ENCODE measurements at regions not wholly inside any gene's neighbourhood (a gene's known extent, or its start where the extent isn't known, plus 50 kb on each side); places are given as distances from the start of the nearest gene placed in this dataset.

DNA sequence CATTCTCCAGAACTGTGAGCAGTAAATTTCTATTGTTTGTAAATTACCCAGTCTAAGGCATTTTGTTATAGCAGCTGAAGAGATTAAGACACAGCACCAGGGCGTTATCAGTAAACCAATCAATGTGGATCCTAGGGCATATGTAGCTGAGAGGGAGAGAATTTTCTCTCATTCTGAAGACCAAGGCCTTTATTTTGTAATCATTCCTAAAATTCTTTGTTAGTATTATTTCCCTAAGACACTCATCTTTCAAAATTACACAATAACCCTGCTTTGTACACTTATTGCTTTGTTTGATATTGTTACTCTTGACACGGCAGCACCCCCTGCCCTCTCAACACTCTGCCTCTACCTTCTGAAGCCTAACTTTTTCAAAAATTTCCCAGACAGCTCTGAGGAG lies 419.1 kb downstream of the SLC4A3 start:
- DNase-seq (ENCODE audit: low read depth, low spot score), result no peak

DNA sequence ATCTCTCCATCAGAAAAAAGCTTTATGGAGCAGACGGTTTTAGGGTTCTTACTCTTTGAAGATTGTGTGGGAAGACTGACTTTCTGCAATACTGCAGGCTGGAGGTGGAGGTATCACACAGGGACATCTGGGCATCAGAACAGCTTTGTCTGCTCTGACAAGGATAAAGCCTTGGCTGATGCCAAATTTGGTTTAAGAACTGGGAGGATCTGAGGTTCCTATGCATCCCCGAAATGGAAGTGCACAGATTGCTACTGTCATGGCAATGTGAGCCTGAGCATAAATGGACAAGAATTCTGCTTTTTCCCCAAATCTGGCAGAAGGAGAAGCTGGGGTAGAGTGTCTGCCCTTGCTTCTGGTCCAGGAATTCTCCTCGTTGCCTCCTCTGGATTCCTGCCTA lies 424.3 kb downstream of the SLC4A3 start:
- no peak for DNase-seq (ENCODE audit: low read depth, low spot score)

DNA sequence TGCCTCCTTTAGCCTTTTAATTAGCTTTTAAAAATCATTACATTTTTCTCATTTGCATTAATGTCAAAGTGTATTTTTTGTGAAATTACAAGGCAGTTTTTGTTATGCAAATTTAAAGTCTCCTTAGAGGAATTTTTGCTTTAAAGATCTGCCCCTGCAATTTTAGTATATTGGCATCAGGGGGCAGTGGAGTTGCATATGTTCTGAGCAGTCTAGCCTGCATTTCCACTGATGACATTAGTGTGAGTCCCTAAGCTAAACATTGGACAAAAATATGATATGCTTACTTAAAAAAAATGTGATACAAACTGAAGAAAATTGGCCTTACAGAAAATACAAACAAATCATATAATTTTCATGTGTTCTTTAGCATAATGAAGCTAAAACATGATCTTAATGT lies 426.5 kb downstream of the SLC4A3 start:
- DNase-seq (ENCODE audit: low read depth, low spot score), result no peak

DNA sequence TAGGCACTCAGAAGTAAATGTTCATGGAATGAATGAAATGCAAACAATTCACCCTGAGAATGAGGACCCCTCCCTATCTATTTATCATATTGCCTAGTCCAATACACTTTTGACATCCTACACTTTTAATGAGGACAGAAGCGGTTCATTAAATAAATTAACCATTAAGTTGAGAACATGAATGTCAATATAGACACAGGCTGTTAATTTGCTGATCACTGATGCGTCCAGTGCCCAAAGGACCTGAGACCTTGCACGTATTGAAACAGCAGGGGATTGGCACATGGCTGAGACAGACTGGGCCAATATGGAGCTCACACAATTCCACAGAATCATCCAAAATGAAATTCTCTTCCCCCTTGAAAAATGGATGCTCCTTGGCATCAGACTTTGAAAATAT lies 430.0 kb downstream of the SLC4A3 start:
- no peak for DNase-seq (ENCODE audit: low read depth, low spot score)

DNA sequence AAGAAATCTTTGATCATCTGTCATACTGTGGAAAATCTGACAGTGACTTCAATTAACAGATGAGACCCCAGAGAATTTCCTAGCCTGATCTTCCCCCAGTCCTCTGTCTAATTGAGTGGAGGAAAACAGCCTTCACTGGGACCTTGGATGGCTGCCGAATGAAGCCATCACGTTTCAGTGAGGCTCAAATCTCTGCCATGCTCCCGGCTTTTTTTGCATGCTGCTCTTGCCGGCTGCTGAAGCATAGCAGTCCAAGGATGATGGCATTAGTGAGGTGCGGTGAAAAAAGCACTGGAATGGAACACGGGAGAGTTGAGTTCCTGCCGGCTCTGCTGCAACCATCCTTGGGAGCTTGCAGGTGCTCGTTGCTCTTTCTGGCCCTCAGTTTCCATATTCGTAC lies 430.5 kb downstream of the SLC4A3 start:
- no peak for DNase-seq (ENCODE audit: low read depth, low spot score)

DNA sequence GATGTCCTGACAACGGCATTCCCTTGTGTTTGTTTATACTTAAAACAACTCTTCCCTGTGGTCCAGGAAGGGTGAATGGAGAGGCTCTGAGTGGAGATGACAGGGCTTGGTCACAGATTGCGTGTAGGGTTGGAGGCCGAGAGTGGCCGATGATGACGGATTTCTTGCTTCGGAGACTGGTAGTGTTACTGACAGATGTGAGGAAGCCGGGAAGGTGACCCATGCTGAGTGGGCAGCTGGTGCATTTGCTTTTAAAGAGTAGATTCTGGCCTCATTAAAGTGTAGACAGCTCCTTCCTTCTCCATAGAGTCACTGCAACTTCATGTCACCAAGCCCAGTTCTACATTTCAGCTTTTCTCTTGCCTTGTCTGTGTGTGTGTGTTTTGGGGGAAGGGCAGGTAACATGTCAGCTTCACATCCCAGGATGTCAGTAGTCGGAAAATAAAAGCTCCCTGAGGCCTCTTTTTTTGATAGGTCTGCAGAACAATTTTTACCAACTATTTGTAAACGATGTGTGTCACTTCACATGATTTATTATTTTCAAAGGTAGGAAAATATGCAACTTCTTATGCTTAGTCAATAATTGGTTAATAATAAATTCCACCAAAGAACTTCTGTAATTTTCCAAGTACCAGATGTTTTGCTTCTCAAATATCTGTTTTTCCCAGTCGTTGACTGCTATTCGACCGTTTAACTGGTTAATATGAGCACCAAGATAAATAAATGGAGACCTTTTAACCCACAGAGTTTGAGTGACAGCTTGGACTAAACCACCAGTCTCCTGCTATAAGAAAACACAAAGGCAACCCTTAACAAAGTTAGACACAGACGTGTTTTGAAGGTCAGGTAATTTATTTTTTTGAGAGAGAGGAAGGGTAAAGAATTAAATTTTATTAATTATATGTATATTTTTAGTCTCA lies 436.9 kb downstream of the SLC4A3 start:
- no peak for DNase-seq (ENCODE audit: low read depth, low spot score)

DNA sequence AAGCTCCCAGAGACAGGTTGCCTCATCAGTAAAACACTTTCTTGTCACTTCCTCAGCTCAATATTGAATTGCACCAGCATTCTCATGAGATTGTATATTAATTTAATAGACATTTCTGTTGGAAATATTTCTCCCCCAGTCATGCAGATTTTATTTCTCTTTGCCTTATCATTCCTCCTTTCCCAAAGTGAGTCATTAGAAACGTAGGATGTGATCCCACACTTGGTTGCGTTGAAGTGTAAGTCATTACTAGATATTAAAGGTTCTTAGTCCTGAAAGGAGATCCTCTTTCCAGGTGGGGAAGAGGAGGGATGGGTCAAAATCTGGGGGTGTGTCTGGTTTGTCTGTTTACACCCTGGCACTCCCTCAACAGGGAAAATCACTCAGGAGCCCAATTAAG lies 438.2 kb downstream of the SLC4A3 start:
- no peak for DNase-seq (ENCODE audit: low read depth, low spot score)

DNA sequence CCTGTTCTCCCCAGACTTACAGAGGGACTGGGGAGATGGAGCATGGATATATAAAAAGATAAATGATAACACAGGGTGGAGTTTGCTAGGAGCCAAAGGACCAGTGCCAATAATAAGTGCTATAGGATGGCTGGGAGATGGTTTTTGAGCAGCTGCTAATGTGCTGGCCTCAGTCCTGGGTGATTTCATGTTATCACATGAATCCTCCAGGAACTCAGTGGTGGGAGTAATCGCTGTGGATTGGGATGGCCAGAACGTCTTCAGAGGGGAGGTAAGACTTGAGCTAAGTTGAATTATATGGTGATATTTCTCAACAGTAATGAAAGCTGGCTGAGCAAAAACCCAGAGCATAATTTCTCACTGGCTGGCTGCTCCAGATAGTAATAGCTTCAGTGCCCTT lies 441.4 kb downstream of the SLC4A3 start:
- DNase-seq (ENCODE audit: low read depth, low spot score), result no peak

DNA sequence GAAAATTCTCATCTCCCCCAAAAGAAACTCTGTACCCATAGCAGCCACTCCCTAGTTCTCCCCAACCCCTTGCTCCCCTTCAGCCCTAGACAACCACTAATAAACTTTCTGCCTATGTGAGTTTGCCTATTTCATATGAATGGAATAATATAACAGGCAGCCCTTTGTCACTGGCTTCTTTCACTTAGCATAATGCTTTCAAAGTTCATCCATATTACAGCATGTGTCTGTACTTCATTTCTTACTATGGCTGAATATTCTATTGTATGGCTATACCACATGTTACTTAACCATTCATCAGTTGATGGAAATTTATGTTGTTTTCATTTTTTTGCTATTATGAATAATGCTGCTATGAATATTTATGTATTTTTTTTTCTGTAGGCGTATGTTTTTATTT lies 442.9 kb downstream of the SLC4A3 start:
- DNase-seq (ENCODE audit: low read depth, low spot score), result no peak

DNA sequence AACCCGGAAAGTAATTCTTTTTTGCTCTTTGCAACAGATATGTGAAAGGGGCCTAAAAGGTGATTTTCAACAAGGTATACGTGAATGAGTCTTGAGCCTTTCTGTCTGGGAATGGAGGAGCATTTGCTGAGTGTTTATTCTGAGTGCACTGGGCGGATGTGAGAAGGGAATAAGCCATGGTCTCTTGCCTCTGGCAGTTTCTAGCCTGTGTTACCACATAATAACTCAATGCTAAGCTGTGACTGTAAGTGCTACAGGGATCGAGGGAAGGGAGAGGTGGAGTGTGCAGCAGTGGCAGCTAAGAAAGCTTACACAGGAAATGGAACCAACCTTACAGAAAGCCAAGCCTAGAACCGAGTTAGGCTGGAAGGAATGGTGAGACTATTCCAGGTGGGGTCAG lies 444.3 kb downstream of the SLC4A3 start:
- DNase-seq (ENCODE audit: low read depth, low spot score), result no peak

DNA sequence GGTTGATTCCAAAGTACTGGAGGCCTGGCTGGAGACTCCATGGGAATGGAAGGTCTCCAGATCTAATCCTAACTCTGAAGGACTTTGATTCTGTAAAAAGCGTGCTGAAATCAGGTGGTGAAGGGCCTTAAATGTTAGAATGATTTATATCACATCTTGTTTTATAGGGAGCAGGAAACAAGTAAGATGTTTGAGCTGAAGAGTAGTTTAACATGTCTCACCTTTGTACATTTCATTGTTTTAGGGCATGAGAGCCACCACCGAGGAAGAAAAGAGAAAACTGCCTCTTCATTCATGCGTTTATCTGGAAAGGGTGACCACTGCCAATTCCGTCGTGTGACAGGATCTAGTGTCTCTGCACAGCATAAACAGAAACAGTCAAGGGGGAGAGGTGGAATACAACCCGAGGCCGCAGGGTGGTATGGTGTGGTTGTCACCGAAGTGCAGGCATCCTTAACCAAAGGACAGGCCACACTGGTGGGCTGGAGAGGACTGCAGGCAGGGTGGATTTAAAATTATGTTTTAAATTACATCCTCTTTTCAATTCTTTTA lies 445.3 kb downstream of the SLC4A3 start:
- no peak for DNase-seq (ENCODE audit: low read depth, low spot score)

DNA sequence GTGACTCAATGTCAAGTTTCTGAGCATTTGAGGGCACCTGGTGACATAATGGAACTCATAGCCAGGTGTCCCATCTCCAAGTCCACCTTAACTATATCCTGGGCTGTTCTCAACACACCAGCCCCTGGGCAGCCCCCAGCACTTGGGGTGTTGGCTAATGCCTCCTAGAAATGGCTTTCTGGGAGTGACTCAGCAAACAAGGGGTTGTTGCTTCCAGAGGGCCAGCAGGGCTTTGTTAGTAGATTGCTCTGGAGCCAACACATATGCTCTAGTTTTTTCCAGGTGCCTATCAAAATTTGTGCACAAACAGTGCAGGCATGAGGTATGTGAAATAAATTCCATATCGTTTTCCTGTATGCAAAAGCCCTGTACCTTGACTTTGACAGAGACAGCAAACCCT lies 448.4 kb downstream of the SLC4A3 start:
- no peak for DNase-seq (ENCODE audit: low read depth, low spot score)

DNA sequence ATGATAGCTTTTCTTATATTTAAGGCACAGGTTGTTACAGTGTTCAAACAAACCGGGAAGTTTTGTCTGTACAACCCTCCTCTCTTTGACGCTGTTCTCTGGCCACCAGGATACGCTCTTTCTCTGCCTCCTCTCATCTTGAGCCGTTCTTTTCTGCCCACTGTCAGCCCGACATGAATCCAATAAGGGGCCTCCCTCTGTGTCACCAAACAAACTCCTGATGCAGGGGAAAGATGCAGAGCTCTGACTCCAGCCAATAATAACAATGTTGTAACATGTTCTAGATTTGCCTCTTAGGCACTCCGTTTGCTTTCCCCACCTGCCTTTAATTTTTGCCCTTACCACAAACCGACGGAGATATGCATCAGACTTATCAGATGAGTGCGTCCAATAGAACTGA lies 449.3 kb downstream of the SLC4A3 start:
- DNase-seq (ENCODE audit: low read depth, low spot score), result peak; percentile 73

DNA sequence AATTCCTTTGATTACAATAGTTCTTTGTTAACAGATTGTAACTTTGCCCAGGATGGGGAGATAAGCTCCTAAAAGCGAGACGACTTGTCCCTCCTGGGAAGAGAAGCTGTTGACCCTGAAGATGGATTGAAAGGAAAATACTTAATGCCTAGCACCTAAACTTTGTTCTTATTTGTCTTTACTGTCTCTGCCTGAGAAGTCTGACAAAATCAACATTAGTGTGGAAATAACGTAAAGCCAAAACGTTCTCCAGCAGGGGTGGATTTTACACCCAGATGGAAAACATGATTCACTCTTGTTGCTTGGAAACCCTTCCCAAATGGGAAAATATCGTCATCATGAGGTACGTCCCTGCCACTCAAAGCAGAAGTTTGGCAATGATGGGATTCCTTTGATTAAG lies 450.1 kb downstream of the SLC4A3 start:
- DNase-seq (ENCODE audit: low read depth, low spot score), result no peak

DNA sequence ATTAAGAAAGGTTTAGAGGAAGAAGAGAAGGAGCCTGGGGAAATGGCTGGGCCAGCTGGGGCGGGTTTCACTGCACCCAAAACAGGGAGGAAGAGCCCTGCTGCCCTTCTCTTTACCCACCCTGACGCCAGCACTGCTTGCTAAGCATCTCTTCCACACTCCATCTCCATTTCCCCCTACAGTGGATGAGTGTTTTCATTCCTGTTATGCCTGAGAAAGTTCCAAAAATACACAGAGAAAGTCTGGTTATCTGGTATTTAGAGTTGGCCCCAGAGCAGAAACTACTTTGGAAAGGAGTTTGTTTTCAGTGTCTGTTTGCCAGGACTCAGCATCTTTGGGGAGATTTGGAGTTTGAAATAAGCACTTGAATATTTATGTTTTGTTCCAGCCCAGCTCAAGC lies 451.0 kb downstream of the SLC4A3 start:
- DNase-seq (ENCODE audit: low read depth, low spot score), result no peak

DNA sequence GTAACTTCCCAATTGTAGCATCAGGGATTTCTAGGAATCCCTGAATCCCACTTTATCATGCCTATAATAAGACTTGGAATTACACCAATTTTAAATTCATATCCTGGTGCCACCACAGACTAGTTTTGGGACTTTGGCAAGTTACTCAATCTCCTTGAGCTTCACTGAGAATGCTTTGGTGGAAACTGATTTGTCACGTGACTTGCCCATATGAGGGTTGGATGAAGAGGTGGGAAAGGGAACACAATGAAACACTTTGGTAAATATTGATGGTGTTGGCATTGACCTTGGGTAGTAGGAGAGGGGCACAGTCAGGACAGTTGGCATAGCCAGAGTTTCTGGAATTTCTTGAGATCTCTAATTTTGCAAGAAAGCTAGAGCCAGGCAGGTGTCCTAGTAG lies 452.2 kb downstream of the SLC4A3 start:
- DNase-seq (ENCODE audit: low read depth, low spot score), result no peak

DNA sequence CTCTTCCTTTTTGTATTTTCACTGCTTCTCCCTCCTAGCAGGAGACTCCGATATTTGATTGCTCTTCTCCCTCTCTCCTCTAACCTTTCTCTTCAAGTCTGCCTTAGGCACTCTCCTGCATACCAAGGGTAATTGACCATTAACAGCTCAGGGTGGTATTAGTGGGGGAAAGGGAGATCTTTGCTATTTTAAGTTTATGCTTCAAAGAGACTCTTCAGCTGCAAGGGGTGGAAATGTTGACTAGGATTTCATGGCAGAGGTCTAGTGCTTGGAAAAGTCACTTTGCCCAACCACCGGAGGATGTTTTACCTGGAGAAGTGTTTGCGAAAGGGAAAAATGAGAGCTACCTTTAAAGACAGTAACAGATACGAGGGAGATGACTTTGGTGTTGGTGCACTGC lies 453.7 kb downstream of the SLC4A3 start:
- DNase-seq (ENCODE audit: low read depth, low spot score), result no peak

DNA sequence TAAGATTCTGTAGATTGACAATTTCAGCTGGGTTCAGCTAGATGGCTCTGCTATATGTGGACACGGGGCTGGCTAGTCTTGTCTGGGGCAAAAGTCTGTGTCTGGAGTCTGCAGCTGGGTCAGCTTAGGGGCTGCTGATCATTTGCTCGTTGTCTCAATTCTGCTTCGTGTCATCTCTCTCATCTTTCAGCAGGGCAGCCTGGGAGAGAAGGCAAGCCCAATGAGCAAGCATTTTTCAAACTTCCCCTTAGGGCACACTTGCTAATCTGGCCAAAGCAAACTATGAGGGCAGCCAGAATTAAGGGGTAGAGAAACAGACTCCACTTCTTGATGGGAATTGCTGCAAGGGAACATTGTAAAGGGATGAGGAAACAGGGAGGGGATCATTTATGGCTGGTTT lies 462.6 kb downstream of the SLC4A3 start:
- no peak for DNase-seq (ENCODE audit: low read depth, low spot score)

DNA sequence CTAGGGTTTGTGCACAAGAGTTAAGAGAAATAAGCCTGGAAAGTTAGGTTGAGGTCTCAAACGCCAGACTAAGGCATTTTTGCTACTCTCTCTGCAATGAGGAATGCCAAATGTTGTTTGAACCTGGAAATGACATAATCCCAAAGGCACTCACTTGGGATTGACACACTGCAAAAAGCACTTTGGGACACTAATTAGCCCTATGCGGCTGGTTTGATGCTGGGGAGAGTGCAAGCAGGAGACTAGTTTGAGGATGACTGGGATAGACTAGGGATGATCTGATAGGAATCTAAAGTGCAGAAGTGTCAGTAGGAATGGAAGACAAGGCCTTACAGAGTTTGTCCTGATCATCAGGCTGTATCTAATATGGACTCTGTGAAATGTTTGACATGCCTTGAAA lies 469.0 kb downstream of the SLC4A3 start:
- DNase-seq (ENCODE audit: low read depth, low spot score), result no peak

DNA sequence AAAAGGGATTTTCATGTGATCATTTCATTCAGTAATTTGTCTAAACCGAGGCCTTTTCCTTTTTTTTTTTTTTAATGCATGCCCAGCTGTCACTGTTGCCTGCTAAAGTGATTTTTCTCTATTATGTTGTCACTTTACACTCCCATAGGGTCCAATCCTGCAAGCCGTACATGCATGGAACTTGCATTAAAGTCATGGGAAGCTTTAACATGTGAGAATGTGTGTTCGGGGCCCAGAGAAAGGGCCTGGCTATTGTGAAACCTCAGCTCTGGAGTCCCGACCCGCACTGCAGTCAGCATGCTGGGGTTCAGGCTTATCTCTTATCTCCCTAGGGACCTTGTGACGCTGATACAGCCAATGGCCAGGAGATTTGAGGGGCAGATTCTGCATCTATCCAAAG lies 474.6 kb downstream of the SLC4A3 start:
- DNase-seq (ENCODE audit: low read depth, low spot score), result no peak

DNA sequence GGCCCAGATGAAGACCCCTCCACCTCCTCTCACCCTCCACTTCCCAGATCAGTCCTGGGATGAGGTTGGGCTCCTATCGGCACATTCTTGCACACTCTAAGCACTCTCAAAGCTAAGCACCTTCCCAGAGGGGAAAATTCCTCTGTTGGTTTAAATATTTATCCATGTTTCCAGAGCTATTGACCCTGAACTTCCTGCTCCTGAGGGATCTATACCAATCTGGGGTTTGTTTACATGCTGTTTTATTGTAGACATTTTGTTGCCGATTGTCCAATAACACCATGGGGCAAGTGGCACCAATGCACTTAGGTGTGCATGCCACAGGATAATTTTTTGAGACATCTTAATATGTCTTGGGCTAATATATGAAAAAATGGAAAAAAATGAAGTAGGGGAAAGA lies 476.2 kb downstream of the SLC4A3 start:
- DNase-seq (ENCODE audit: low read depth, low spot score), result no peak

DNA sequence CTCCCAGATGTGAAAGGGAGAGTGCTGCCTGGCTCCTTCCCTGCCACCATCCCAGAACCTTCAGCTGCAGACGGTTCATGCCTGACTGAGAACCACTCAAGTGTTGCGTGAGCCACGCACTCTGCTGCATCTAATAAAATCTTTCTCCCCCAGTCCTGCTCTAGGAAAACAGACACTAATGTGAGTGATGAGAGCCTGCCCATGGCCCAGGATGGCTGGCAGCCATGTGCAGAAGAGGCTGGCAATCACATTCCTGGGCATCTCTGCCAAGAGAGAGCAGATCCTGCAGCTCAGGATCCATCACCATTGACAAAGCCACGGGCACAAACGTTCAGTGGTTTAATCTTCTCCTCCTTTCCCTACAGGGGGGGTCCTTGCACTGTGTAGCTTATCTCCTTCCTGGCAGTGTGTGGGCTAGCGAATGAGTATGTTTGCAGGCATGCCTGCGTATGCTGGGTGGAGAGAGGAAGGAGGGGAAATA lies 477.5 kb downstream of the SLC4A3 start:
- DNase-seq (ENCODE audit: low read depth, low spot score), result no peak

DNA sequence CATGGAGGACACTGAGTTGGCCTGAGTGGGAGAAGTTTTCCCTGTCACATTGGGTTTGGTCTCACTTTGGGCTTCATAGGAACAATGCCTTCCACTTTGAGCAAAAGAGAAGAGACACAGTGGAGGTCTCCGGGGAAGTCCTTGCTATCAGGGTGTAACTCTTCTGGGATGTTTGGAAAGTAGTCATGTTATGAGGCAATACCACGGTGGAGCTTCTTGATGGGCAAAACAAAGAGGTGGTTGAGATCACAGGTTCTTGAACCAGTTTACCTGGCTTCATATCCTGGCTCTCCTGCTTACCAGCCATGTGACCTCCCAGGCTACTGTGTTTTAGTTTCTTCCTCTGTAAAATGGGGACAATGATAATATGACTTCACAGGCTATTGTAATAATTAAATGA lies 478.6 kb downstream of the SLC4A3 start:
- no peak for DNase-seq (ENCODE audit: low read depth, low spot score)
